Vagina (tissue), 2 donors: ENCODE measurements at regions not wholly inside any gene's neighbourhood (a gene's known extent, or its start where the extent isn't known, plus 50 kb on each side); places are given as distances from the start of the nearest gene placed in this dataset.

Source experiments
- DNase-seq, 2 donors: peaks; one replicate each; pipeline ENCODE4 v3.0.0-alpha.2; 2017; ENCODE audit errors: extremely low spot score in 2 of 2
- H3K27ac ChIP-seq: fragments of 200-600 bp; sonication (generic); one replicate; pipeline ENCODE4 v1.5.1; 2019
- H3K27me3 ChIP-seq: fragments of 200-600 bp; sonication (generic); one replicate; pipeline ENCODE4 v1.5.1; 2019
- H3K36me3 ChIP-seq, 2 donors: fragments of 200-600 bp; sonication (generic); one replicate each; pipeline ENCODE4 v1.5.1; 2017 to 2019
- H3K4me1 ChIP-seq: fragments of 200-600 bp; sonication (generic); one replicate; pipeline ENCODE4 v1.5.1; 2019
- H3K4me3 ChIP-seq, 2 donors: fragments of 200-600 bp; sonication (generic); 1 replicate in 1 of 2; 2 replicates in 1 of 2; pipeline ENCODE4 v1.5.1; 2016 to 2019
- H3K9me3 ChIP-seq: fragments of 200-600 bp; sonication (generic); one replicate; pipeline ENCODE4 v1.5.1; 2019
- POLR2A ChIP-seq, 2 donors: fragments of 450-650 bp; IDR thresholded peaks; one replicate each; pipeline ENCODE4 v1.6.1; 2017; ENCODE audit warnings: antibody characterized with exemption in 2 of 2, mild to moderate bottlenecking in 2 of 2, moderate library complexity in 2 of 2
- POLR2AphosphoS5 ChIP-seq, 2 donors: sonication (generic); formaldehyde crosslinking; IDR thresholded peaks; one replicate each; pipeline ENCODE4 v1.9.0; 2017; ENCODE audit warnings: antibody characterized with exemption in 2 of 2, mild to moderate bottlenecking in 2 of 2, low read depth in 1 of 2; ENCODE audit not compliant: insufficient read depth in 1 of 2
- intact Hi-C: fragments of 100-400 bp; cut with DNase I; formaldehyde crosslinking; loops from one replicate; pipeline ENCODE4 v1.15.1; 2023
- TF ChIP-seq, protein P1 (sequence below), 3 experiments: fragments of 450-650 bp in 2 of 3; fragments of 200-600 bp in 1 of 3; sonication (generic) in 1 of 3; IDR thresholded peaks; one replicate each; pipeline ENCODE4 v1.5.1; 2017 to 2019; ENCODE audit warnings: antibody characterized with exemption in 3 of 3, mild to moderate bottlenecking in 2 of 3, moderate library complexity in 2 of 3

DNA sequence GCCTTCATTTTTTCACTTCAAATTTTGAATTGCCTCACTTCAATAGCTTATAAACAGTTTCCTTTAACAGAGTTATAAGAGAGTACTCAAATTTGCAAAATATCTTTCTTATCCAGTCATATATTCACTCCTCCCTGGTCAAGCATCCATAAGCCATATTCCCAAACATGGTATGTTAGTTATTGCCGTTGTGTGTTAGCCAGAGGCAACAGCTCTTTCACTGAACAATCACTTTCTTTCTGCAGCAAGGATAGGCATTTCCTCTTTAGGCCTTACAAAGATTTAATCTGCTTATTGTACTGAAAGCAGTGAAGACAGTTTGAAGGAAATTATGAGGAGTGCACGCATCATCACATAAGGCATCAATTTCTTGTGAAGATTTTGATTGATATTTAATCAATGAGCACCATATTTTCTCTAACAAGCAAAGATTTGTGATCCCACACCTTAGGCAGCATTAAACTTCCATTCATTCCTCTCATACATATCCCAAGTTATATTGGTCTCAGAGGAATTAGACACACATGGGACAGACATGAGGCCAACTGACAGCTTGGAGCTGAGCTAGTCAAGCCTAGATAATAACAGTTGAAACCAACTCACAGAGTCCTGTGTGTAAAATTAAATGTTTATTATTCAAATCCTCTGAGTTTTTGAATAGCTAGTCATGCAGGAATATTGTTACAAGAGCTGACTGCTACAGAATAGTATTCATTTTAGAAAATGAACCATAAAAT, 80.0 kb upstream of the EPHA6 start:
- no peaks in the 10 kb centered on the region for H3K27me3 ChIP-seq
- no peaks in the 10 kb centered on the region for H3K36me3 ChIP-seq
- no peak for TF ChIP-seq POLR2AphosphoS5 (IDR thresholded peaks at IDR 0.05; ENCODE audit: insufficient read depth in 1 of 2, low read depth in 1 of 2)
- TF ChIP-seq, protein P1, sequence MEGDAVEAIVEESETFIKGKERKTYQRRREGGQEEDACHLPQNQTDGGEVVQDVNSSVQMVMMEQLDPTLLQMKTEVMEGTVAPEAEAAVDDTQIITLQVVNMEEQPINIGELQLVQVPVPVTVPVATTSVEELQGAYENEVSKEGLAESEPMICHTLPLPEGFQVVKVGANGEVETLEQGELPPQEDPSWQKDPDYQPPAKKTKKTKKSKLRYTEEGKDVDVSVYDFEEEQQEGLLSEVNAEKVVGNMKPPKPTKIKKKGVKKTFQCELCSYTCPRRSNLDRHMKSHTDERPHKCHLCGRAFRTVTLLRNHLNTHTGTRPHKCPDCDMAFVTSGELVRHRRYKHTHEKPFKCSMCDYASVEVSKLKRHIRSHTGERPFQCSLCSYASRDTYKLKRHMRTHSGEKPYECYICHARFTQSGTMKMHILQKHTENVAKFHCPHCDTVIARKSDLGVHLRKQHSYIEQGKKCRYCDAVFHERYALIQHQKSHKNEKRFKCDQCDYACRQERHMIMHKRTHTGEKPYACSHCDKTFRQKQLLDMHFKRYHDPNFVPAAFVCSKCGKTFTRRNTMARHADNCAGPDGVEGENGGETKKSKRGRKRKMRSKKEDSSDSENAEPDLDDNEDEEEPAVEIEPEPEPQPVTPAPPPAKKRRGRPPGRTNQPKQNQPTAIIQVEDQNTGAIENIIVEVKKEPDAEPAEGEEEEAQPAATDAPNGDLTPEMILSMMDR (IDR thresholded peaks at IDR 0.05) = no peak
- no peak for TF ChIP-seq POLR2A (IDR thresholded peaks at IDR 0.05)
- H3K9me3 ChIP-seq = no peaks in the 10 kb centered on the region
- no peak overlapping the region for H3K4me3 ChIP-seq
- intact Hi-C loops = no loop called here
- no peaks in the 10 kb centered on the region for H3K4me1 ChIP-seq
- no peak for DNase-seq
- H3K27ac ChIP-seq = no peak overlapping the region

- no peak for TF ChIP-seq POLR2A (IDR thresholded peaks at IDR 0.05)
- TF ChIP-seq POLR2AphosphoS5 (IDR thresholded peaks at IDR 0.05; ENCODE audit: insufficient read depth in 1 of 2, low read depth in 1 of 2) = no peak
- TF ChIP-seq, protein P1 (IDR thresholded peaks at IDR 0.05) = no peak
- H3K27me3 ChIP-seq = no peaks in the 10 kb centered on the region
- intact Hi-C loops = no loop called here
- no peaks in the 10 kb centered on the region for H3K4me1 ChIP-seq
- DNase-seq = no peak
- no peaks in the 10 kb centered on the region for H3K9me3 ChIP-seq
- no peak overlapping the region for H3K4me3 ChIP-seq
- no peak overlapping the region for H3K27ac ChIP-seq
- no peaks in the 10 kb centered on the region for H3K36me3 ChIP-seq
Measured at GRCh38 chr3:96748139-96748538, 66.3 kb upstream of the EPHA6 start.

- intact Hi-C loops = loop anchor here (5.0 kb wide), 1 partner anchor 783 kb away; no protein-coding TSS in a partner anchor
- TF ChIP-seq POLR2AphosphoS5 (IDR thresholded peaks at IDR 0.05; ENCODE audit: insufficient read depth in 1 of 2, low read depth in 1 of 2) (no peak), POLR2A (IDR thresholded peaks at IDR 0.05) (no peak)
- TF ChIP-seq, protein P1 (IDR thresholded peaks at IDR 0.05) = no peak
- Histone ChIP-seq H3K4me1 (no peaks in the 10 kb centered on the region), H3K27me3 (no peaks in the 10 kb centered on the region), H3K4me3 (no peak overlapping the region), H3K9me3 (no peaks in the 10 kb centered on the region), H3K36me3 (no peaks in the 10 kb centered on the region), H3K27ac (no peak overlapping the region)
- DNase-seq = no peak
Measured at GRCh38 chr3:96750094-96750767, 64.2 kb upstream of the EPHA6 start.

DNA sequence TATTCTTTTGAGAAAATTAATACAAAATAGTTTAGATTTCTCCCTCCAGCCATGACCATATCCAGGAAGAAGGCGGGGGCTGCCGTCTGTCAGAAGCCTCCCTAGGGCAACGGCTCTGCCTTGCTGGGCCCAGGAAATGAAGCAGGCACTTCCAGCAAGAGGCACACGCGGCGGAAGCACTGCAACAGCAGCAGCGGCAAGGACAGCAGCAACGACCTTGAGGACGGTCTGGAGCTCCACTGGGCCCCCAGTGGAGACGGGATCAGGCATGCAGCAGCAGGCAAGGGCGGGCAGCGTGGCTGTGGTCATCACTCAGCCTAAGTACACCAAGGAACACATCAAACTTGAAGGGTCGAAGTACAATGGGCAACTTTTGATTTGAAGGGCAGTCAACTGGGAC, 61.3 kb upstream of the EPHA6 start:
- TF ChIP-seq, protein P1 (IDR thresholded peaks at IDR 0.05) = no peak
- TF ChIP-seq POLR2A (IDR thresholded peaks at IDR 0.05) (no peak), POLR2AphosphoS5 (IDR thresholded peaks at IDR 0.05; ENCODE audit: insufficient read depth in 1 of 2, low read depth in 1 of 2) (no peak)
- H3K9me3 ChIP-seq = no peaks in the 10 kb centered on the region
- H3K4me3 ChIP-seq = no peak overlapping the region
- DNase-seq = no peak
- no peaks in the 10 kb centered on the region for H3K36me3 ChIP-seq
- no peak overlapping the region for H3K27ac ChIP-seq
- no peaks in the 10 kb centered on the region for H3K27me3 ChIP-seq
- H3K4me1 ChIP-seq = no peaks in the 10 kb centered on the region
- intact Hi-C loops = loop anchor here (5.0 kb wide), 1 partner anchor 786 kb away; no protein-coding TSS in a partner anchor

DNA sequence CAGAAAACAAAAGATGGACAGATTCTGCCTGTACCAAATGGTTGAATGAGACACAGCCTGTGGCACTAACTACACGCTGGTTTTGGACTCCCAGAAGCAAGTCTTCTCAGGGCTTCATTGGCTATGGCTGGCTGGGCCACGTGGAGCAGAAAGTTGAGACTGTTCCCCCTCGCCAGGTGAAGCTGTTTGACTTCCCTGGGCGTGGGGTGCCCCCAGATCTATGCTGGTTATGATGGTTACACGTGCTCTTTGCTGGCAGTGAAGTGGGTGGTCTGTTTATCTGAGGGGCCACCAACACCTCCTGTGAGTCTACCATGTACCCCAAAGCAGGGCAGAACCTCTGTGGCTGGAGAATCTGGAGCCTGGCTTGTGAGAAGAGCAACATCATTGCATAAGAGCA, 60.3 kb upstream of the EPHA6 start:
- intact Hi-C loops = loop anchor here (5.0 kb wide), 1 partner anchor 787 kb away; no protein-coding TSS in a partner anchor
- Histone ChIP-seq H3K36me3 (no peaks in the 10 kb centered on the region), H3K4me1 (no peaks in the 10 kb centered on the region), H3K4me3 (no peak overlapping the region), H3K9me3 (no peaks in the 10 kb centered on the region), H3K27me3 (no peaks in the 10 kb centered on the region), H3K27ac (no peak overlapping the region)
- TF ChIP-seq POLR2AphosphoS5 (IDR thresholded peaks at IDR 0.05; ENCODE audit: insufficient read depth in 1 of 2, low read depth in 1 of 2) (no peak), POLR2A (IDR thresholded peaks at IDR 0.05) (no peak)
- TF ChIP-seq, protein P1 (IDR thresholded peaks at IDR 0.05) = no peak
- DNase-seq = no peak
